ENCODE measurements at regions not wholly inside any gene's neighbourhood (a gene's known extent, or its start where the extent isn't known, plus 50 kb on each side); places are given as distances from the start of the nearest gene placed in this dataset.

DNA sequence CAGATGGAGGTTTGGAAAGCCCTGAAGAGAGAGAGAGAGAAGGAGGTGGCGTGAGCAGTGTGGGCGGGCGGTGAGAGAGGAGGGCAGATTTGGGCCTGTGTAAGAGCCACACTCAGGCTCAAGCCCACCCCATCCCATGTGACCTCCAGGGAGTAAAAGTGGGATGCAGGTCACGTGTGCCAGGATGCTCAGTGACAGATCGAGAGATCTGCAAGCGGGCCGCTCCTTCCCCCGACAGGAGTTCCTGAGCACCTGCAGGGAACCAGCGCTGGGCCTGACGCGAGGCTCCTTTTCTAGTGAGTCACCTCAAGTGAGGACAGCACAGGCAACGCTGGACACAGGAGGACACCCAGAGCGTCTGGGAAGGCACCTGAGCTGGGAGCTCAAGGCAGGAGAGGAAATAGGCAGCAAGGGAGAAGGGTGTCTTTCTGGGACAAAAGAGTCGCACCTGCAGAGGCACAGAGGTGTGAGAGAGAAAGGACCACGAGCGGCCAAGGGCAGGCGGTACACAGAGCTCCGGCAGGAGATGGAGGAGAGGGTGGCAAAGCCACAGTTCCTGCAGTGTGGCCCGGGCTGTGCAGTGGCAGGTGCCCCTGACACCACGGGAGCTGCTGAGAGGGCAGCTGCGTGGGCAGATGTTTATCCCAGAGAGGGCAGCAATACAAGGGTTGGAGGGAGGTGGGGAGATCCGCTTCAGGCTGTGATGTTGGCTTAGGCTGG is 1294.8 kb downstream of the TBC1D22A start:
- Histone ChIP-seq H3K4me1 (ENCODE audit: control insufficient read depth in 1 of 2, insufficient read depth in 2 of 2, low read length in 2 of 2) (no peaks in the 10 kb centered on the region), H3K9me3 (ENCODE audit: control insufficient read depth in 1 of 2, low read length in 2 of 2) (no peaks in the 10 kb centered on the region), H3K36me3 (ENCODE audit: control insufficient read depth in 1 of 2, insufficient read depth in 2 of 2, low read length in 2 of 2) (no peaks in the 10 kb centered on the region), H3K4me3 (ENCODE audit: low read depth in 1 of 2, low read length in 2 of 2) (no peak overlapping the region), H3K27ac (ENCODE audit: low read length) (no peak overlapping the region), H3K27me3 (ENCODE audit: low read depth, low read length) (no peaks in the 10 kb centered on the region)

DNA sequence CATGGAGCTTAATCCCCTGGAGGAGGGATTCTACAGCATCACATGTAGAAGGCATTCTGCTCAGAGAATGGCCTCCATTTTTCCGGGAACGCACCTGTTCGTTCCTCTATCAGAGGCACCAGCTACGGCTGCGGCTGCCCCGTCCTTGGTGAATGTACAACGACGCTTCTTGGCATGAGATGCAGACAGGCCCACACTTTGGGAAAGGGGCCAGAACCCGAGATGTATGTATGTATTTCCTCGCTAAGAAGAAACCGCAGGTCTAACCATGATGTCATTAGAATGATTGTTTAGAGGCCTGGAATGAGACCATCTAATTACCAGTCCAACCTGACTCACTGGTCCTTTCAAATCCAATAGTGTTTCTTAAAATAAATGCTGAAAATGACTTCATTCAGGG is 1293.4 kb downstream of the TBC1D22A start:
- no peaks in the 10 kb centered on the region for H3K9me3 ChIP-seq (ENCODE audit: control insufficient read depth in 1 of 2, low read length in 2 of 2)
- H3K4me1 ChIP-seq (ENCODE audit: control insufficient read depth in 1 of 2, insufficient read depth in 2 of 2, low read length in 2 of 2): no peaks in the 10 kb centered on the region
- H3K27ac ChIP-seq (ENCODE audit: low read length): no peak overlapping the region
- no peaks in the 10 kb centered on the region for H3K36me3 ChIP-seq (ENCODE audit: control insufficient read depth in 1 of 2, insufficient read depth in 2 of 2, low read length in 2 of 2)
- H3K27me3 ChIP-seq (ENCODE audit: low read depth, low read length): no peaks in the 10 kb centered on the region
- H3K4me3 ChIP-seq (ENCODE audit: low read depth in 1 of 2, low read length in 2 of 2): no peak overlapping the region

DNA sequence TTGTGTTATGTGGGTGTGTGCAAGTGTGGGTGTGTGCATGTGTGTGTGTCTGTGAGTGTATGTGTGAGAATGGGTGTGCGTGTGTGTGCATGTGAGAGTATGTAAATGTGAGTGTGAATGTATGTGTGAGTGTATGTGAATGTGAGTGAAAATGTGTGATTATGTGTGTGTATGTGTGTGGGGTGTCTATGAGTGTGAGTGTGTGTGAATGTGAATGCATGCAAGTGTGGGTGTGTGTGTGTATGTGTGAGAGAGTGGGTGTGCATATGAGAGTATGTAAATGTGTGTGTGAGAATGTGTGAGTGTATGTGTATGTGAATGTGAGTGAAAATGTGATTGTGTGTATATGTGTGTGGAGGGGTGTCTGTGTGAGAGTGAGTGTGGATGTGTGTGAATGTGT is 1292.7 kb downstream of the TBC1D22A start:
- Histone ChIP-seq H3K27me3 (ENCODE audit: low read depth, low read length) (no peaks in the 10 kb centered on the region), H3K4me1 (ENCODE audit: control insufficient read depth in 1 of 2, insufficient read depth in 2 of 2, low read length in 2 of 2) (no peaks in the 10 kb centered on the region), H3K4me3 (ENCODE audit: low read depth in 1 of 2, low read length in 2 of 2) (no peak overlapping the region), H3K9me3 (ENCODE audit: control insufficient read depth in 1 of 2, low read length in 2 of 2) (no peaks in the 10 kb centered on the region), H3K36me3 (ENCODE audit: control insufficient read depth in 1 of 2, insufficient read depth in 2 of 2, low read length in 2 of 2) (no peaks in the 10 kb centered on the region), H3K27ac (ENCODE audit: low read length) (no peak overlapping the region)

DNA sequence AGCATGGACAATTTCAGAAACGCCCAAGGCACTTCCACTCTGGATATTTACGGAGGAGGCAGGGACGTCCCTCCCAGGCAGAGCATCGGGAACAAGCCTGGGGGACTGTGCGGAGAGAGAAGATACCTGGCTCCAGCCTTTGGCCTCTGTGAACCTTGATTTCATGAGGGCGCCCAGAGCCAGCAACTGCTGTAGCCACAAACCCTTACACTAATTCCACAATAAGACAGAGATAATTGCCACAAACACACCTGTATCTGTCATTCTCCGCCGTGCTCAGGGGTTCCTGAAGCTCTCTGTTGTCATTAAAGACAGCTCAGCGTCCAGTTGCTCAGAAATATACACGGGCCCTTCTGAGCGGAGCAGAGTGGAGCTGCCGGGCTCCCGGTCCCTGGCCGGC is 1292.1 kb downstream of the TBC1D22A start:
- Histone ChIP-seq H3K27ac (ENCODE audit: low read length) (no peak overlapping the region), H3K36me3 (ENCODE audit: control insufficient read depth in 1 of 2, insufficient read depth in 2 of 2, low read length in 2 of 2) (no peaks in the 10 kb centered on the region), H3K9me3 (ENCODE audit: control insufficient read depth in 1 of 2, low read length in 2 of 2) (no peaks in the 10 kb centered on the region), H3K27me3 (ENCODE audit: low read depth, low read length) (no peaks in the 10 kb centered on the region), H3K4me3 (ENCODE audit: low read depth in 1 of 2, low read length in 2 of 2) (no peak overlapping the region), H3K4me1 (ENCODE audit: control insufficient read depth in 1 of 2, insufficient read depth in 2 of 2, low read length in 2 of 2) (no peaks in the 10 kb centered on the region)

DNA sequence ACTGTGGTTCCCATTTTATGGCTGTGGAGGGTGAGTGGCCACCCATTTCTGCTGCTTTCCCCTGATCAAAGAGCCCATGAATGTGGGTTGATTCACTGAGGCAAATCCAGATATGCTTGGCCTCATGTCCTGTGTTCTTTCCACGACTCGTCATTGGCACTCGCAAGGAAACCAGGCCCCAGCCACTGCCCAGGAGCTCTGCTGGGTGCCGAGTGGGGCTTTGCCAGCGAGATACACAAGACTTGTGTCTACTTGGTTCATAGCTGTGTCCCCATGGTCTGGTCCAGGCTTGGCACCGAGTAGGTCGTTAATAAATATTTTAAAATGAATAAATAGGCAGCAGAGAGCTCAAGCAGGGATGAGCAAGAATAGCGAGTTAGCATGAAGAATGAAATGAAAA is 1291.5 kb downstream of the TBC1D22A start:
- H3K27me3 ChIP-seq (ENCODE audit: low read depth, low read length): no peaks in the 10 kb centered on the region
- H3K27ac ChIP-seq (ENCODE audit: low read length): no peak overlapping the region
- no peaks in the 10 kb centered on the region for H3K9me3 ChIP-seq (ENCODE audit: control insufficient read depth in 1 of 2, low read length in 2 of 2)
- H3K4me3 ChIP-seq (ENCODE audit: low read depth in 1 of 2, low read length in 2 of 2): no peak overlapping the region
- no peaks in the 10 kb centered on the region for H3K4me1 ChIP-seq (ENCODE audit: control insufficient read depth in 1 of 2, insufficient read depth in 2 of 2, low read length in 2 of 2)
- no peaks in the 10 kb centered on the region for H3K36me3 ChIP-seq (ENCODE audit: control insufficient read depth in 1 of 2, insufficient read depth in 2 of 2, low read length in 2 of 2)

DNA sequence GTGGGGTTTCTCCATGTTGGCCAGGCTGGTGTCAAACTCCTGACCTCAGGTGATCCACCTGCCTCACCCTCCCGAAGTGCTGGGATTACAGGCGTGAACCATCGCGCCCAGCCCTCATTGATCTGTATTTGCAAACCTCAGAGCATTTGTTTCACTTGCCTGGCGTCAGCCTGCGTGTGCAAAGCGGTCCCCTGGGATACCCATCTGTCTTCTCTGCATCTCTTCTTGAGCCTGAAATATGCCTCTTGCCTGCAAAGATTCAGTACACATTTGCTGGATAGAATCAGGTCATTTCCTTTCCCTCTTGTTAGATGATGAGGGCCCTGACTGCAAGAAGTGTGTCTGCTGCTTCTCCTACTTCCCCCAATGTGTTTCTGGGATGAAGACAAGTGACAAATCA is 1291.0 kb downstream of the TBC1D22A start:
- no peaks in the 10 kb centered on the region for H3K36me3 ChIP-seq (ENCODE audit: control insufficient read depth in 1 of 2, insufficient read depth in 2 of 2, low read length in 2 of 2)
- H3K4me3 ChIP-seq (ENCODE audit: low read depth in 1 of 2, low read length in 2 of 2): no peak overlapping the region
- no peaks in the 10 kb centered on the region for H3K4me1 ChIP-seq (ENCODE audit: control insufficient read depth in 1 of 2, insufficient read depth in 2 of 2, low read length in 2 of 2)

DNA sequence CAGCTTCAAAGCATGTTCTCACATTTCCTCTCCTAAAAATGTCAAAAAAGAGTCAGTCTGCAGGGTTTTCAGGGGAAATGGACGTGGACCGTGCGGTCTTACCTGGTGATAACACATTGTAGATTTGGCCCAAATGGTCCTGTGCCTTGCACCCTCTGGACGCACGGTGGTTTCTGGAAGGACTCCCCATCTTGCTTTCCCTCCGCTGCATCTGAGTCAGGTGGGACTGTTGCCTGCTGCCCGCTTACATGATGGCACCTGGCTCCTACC is 1290.1 kb downstream of the TBC1D22A start:
- H3K9me3 ChIP-seq (ENCODE audit: control insufficient read depth in 1 of 2, low read length in 2 of 2): no peaks in the 10 kb centered on the region
- H3K27me3 ChIP-seq (ENCODE audit: low read depth, low read length): no peaks in the 10 kb centered on the region

More for the DNA sequence above, 1291.0 kb downstream of the TBC1D22A start:
- Histone ChIP-seq H3K9me3 (ENCODE audit: control insufficient read depth in 1 of 2, low read length in 2 of 2) (no peaks in the 10 kb centered on the region), H3K27ac (ENCODE audit: low read length) (no peak overlapping the region), H3K27me3 (ENCODE audit: low read depth, low read length) (no peaks in the 10 kb centered on the region)

DNA sequence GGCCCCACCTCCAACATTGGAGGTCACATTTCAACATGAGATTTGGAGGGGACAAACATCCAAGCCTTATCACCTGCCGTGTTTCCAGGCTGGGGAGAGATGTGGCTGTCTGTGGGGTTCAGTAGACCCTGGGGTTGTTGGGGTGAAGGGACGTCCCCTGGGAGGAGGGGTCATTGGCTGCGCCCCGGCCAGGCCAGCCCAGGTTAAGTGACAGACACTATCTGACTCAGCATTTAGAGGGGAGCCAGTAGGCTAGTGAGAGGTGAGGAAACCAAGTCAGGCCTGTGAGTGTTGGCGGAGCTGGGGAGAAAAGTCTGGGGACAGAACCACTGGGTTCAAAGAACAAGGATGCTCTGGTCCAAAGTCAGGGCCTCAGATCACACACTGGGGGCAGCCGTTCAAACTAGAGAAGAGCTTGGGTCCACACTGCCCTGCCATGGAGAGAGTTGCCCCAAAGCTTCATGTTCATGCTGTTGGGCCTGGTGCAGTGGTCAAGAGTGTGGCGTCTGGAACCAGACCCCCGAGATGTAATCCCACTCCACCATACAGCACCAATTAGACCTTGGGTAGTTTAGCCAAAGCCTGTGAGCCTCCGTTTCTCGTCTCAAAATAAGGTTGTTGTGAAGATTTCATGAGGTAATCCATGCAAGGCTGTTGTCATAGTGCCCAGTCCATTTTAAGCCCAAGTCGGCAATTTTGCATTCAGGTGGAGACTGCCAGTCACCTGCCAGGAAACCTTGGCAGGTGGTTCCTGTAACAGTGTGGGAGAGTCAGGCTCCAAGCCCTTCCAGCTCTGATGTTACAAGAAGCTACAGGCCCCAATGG is 1289.6 kb downstream of the TBC1D22A start:
- no peak overlapping the region for H3K4me3 ChIP-seq (ENCODE audit: low read depth in 1 of 2, low read length in 2 of 2)
- H3K9me3 ChIP-seq (ENCODE audit: control insufficient read depth in 1 of 2, low read length in 2 of 2): no peaks in the 10 kb centered on the region
- H3K4me1 ChIP-seq (ENCODE audit: control insufficient read depth in 1 of 2, insufficient read depth in 2 of 2, low read length in 2 of 2): no peaks in the 10 kb centered on the region
- H3K27me3 ChIP-seq (ENCODE audit: low read depth, low read length): no peaks in the 10 kb centered on the region
- no peaks in the 10 kb centered on the region for H3K36me3 ChIP-seq (ENCODE audit: control insufficient read depth in 1 of 2, insufficient read depth in 2 of 2, low read length in 2 of 2)
- H3K27ac ChIP-seq (ENCODE audit: low read length): no peak overlapping the region

More for the DNA sequence above, 1290.1 kb downstream of the TBC1D22A start:
- H3K4me1 ChIP-seq (ENCODE audit: control insufficient read depth in 1 of 2, insufficient read depth in 2 of 2, low read length in 2 of 2): no peaks in the 10 kb centered on the region
- H3K36me3 ChIP-seq (ENCODE audit: control insufficient read depth in 1 of 2, insufficient read depth in 2 of 2, low read length in 2 of 2): no peaks in the 10 kb centered on the region
- no peak overlapping the region for H3K4me3 ChIP-seq (ENCODE audit: low read depth in 1 of 2, low read length in 2 of 2)
- no peak overlapping the region for H3K27ac ChIP-seq (ENCODE audit: low read length)

DNA sequence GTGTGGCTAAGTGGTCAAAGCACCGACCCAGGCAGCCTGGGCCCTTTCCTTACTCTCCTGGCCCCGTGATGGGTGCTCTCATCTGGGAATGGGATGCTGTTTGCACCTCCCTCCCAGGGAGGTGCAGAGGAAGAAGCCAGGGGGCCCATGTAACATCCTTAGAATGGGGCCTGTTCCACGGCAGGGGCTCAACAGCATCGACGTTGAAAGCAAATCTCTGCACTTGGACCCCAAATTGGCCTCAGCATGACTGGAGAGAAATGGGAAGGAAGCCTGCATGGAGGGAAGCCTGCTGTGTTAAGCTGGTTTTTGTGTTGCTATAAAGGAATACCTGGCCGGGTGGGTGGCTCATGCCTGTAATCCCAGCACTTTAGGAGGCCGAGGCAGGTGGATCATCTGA is 1288.4 kb downstream of the TBC1D22A start:
- Histone ChIP-seq H3K9me3 (ENCODE audit: control insufficient read depth in 1 of 2, low read length in 2 of 2) (no peaks in the 10 kb centered on the region), H3K4me3 (ENCODE audit: low read depth in 1 of 2, low read length in 2 of 2) (no peak overlapping the region), H3K27ac (ENCODE audit: low read length) (no peak overlapping the region), H3K27me3 (ENCODE audit: low read depth, low read length) (no peaks in the 10 kb centered on the region), H3K4me1 (ENCODE audit: control insufficient read depth in 1 of 2, insufficient read depth in 2 of 2, low read length in 2 of 2) (no peaks in the 10 kb centered on the region), H3K36me3 (ENCODE audit: control insufficient read depth in 1 of 2, insufficient read depth in 2 of 2, low read length in 2 of 2) (no peaks in the 10 kb centered on the region)

DNA sequence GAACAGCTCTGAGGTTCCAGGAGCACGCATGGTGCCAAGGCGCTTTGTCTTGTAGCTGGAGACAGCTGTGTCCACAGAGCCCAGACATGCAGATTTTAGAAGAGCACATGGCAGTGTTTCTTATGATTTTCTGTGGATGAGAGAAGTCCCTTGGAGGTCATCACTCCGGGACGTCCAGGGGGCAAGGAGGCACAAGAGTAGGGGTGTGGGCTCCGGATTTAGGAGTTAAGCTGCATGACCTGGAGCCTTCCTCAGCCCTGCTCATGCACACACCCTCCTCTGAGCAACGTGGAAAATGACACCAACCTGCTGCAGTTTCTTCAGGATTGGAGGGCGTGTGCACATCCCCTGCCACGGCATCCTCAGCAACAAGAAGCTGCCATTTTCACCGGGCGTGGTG is 1286.7 kb downstream of the TBC1D22A start:
- H3K4me3 ChIP-seq (ENCODE audit: low read depth in 1 of 2, low read length in 2 of 2): no peak overlapping the region
- H3K27ac ChIP-seq (ENCODE audit: low read length): no peak overlapping the region
- H3K9me3 ChIP-seq (ENCODE audit: control insufficient read depth in 1 of 2, low read length in 2 of 2): no peaks in the 10 kb centered on the region
- no peaks in the 10 kb centered on the region for H3K4me1 ChIP-seq (ENCODE audit: control insufficient read depth in 1 of 2, insufficient read depth in 2 of 2, low read length in 2 of 2)
- no peaks in the 10 kb centered on the region for H3K27me3 ChIP-seq (ENCODE audit: low read depth, low read length)
- no peaks in the 10 kb centered on the region for H3K36me3 ChIP-seq (ENCODE audit: control insufficient read depth in 1 of 2, insufficient read depth in 2 of 2, low read length in 2 of 2)

DNA sequence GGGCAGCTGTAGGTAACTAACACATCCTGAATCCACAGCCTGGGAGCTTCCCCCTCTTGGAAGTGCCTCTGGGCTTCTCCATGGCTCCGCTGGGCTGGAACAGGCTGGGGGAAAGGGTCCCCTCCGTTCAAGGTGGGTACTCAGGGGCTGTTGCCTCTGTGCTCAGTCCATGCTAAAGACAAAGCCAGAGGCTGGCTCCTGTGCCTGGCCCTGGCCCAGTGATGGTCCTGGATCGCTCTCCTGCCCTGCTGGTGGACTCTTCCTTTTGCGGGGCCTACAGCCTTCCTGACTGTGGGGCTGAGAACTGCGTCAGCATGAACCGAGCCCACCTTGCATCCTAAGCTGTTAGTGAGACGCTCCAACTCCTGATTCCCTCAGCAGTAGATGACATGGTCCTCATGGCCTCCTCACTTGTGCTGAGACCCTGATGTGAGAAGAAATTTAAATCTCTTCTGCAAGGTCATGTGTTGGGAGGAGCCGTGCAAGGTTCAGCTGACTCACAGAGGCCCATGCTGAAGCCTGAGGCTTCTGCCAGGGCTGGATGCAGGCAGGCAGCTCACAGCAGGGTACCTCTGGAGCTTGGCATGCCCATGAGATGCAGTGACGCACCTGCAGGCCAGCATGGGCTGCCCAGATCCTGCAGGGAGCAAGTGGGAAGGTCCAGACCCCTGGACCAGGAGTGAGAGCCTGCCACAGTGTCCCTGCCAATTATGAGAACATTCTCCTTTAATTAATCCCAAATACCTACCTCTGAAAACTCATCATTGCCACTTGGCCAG is 1285.5 kb downstream of the TBC1D22A start:
- no peak overlapping the region for H3K27ac ChIP-seq (ENCODE audit: low read length)
- no peaks in the 10 kb centered on the region for H3K27me3 ChIP-seq (ENCODE audit: low read depth, low read length)
- H3K36me3 ChIP-seq (ENCODE audit: control insufficient read depth in 1 of 2, insufficient read depth in 2 of 2, low read length in 2 of 2): no peaks in the 10 kb centered on the region
- H3K9me3 ChIP-seq (ENCODE audit: control insufficient read depth in 1 of 2, low read length in 2 of 2): no peaks in the 10 kb centered on the region
- H3K4me3 ChIP-seq (ENCODE audit: low read depth in 1 of 2, low read length in 2 of 2): no peak overlapping the region
- H3K4me1 ChIP-seq (ENCODE audit: control insufficient read depth in 1 of 2, insufficient read depth in 2 of 2, low read length in 2 of 2): no peaks in the 10 kb centered on the region

Measured in muscle layer of duodenum (tissue), 2 donors.